ENCODE measurements at regions not wholly inside any gene's neighbourhood (a gene's known extent, or its start where the extent isn't known, plus 50 kb on each side); places are given as distances from the start of the nearest gene placed in this dataset.
A peak's percentile ranks its signal among the peaks of the same experiment; 100 is the strongest.

DNA sequence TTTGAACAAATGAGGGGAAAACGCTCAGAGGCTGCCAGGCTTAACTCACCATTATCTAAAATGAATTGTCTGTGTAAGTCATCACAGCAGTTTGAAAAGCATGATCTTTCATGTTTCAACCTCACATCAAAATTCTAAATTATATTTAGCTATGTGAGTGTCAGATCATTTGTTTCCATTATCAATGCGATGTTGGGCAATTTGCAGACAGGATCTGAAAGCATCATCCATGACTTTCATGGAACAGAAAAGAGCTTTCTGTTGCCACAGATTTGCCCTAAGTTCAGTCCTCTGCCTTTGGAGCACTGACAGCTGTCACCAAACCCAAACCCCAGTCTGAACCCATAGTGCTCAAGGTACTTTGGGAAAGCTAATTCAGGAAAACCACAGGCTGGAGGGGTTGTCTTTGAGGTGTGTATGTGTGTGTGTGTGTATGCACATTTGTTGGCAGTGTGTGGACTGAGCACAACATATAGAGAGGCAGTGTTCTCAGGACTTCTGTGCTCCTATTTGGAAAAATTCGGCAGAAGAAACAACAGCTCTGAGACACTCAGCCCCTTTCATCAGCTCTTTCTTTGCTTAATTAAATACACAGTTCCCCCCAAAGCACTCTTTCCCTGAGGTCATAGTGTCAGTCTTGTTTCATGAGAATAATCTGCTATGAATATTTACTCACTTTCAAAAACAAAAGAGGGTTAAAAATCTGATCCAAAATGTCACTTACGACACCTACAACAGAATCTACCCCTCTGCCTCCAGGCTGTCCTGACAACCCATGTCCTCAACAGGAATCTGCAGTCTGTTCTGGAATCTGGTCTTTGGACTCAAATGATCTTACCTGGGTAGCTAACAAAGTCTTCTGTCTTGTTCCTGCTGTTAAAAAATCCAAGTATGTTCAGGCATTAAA, 188.5 kb upstream of the KLF14 start:
- Histone ChIP-seq H3K27me3 (no peaks in the 10 kb centered on the region), H3K27ac (peak overlapping the region in 3 of 4 donors; percentile 61 to 82 (median 79)), H3K4me1 (peaks cover 0 to 73% (median 8%) of the 10 kb centered on the region in 4 donors), H3K9me3 (no peaks in the 10 kb centered on the region), H3K4me3 (no peak overlapping the region), H3K36me3 (no peaks in the 10 kb centered on the region)
- DNase-seq = no peak
- TF ChIP-seq, protein P1, sequence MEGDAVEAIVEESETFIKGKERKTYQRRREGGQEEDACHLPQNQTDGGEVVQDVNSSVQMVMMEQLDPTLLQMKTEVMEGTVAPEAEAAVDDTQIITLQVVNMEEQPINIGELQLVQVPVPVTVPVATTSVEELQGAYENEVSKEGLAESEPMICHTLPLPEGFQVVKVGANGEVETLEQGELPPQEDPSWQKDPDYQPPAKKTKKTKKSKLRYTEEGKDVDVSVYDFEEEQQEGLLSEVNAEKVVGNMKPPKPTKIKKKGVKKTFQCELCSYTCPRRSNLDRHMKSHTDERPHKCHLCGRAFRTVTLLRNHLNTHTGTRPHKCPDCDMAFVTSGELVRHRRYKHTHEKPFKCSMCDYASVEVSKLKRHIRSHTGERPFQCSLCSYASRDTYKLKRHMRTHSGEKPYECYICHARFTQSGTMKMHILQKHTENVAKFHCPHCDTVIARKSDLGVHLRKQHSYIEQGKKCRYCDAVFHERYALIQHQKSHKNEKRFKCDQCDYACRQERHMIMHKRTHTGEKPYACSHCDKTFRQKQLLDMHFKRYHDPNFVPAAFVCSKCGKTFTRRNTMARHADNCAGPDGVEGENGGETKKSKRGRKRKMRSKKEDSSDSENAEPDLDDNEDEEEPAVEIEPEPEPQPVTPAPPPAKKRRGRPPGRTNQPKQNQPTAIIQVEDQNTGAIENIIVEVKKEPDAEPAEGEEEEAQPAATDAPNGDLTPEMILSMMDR (IDR thresholded peaks at IDR 0.05) = no peak
- no peak for TF ChIP-seq POLR2A (IDR thresholded peaks at IDR 0.05)

DNA sequence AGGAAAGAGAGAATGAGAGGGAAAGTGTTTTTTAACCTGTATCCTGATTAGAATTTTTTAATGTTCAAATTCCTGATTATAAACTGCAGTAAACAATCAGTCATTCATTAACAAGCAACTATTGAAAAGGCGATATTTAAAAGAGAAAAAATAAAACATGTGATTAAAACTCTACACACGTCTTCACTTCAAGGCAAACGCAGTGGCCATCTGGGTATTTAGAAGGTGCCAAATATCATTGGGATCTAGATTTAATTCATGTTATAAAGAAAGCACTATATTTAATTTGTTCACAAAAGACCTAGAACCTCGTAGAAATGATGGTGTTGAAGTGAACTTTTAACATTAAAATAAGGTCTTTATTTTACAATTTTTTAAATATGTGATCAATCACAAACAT, 189.4 kb upstream of the KLF14 start:
- peak overlapping the region in 1 of 4 donors; percentile 82 for H3K27ac ChIP-seq

DNA sequence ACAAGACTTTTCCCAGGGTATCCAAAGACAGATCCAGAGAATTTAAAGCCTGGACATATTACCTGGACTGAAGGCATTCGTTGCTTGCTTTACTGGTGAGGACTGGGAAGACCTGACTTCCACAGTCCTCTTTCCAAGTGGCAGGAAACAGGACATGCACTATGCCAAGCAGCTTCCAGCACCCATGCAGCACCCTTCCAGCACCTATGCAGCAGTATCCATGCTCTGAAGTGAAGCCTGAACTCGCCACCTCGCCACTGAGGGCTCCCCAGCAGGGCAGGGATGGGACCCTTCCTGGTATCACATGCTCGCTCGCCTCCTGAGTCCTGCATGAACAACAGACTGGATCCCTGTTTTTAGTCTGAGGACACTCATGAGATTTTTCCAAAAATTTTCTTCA, 189.9 kb upstream of the KLF14 start:
- DNase-seq = no peak
- Histone ChIP-seq H3K36me3 (no peaks in the 10 kb centered on the region), H3K4me1 (peaks cover 0 to 58% (median 5%) of the 10 kb centered on the region in 4 donors), H3K4me3 (no peak overlapping the region), H3K9me3 (no peaks in the 10 kb centered on the region), H3K27ac (peak overlapping the region in 3 of 4 donors; percentile 4 to 11 (median 5)), H3K27me3 (no peaks in the 10 kb centered on the region)
- TF ChIP-seq, protein P1 (IDR thresholded peaks at IDR 0.05) = no peak
- TF ChIP-seq POLR2A (IDR thresholded peaks at IDR 0.05) = no peak

More for the DNA sequence above, 189.4 kb upstream of the KLF14 start:
- no peak for TF ChIP-seq POLR2A (IDR thresholded peaks at IDR 0.05)
- TF ChIP-seq, protein P1 (IDR thresholded peaks at IDR 0.05) = no peak
- no peaks in the 10 kb centered on the region for H3K36me3 ChIP-seq
- no peaks in the 10 kb centered on the region for H3K9me3 ChIP-seq
- DNase-seq = no peak
- H3K4me1 ChIP-seq = peaks cover 0 to 64% (median 5%) of the 10 kb centered on the region in 4 donors
- no peaks in the 10 kb centered on the region for H3K27me3 ChIP-seq
- no peak overlapping the region for H3K4me3 ChIP-seq

DNA sequence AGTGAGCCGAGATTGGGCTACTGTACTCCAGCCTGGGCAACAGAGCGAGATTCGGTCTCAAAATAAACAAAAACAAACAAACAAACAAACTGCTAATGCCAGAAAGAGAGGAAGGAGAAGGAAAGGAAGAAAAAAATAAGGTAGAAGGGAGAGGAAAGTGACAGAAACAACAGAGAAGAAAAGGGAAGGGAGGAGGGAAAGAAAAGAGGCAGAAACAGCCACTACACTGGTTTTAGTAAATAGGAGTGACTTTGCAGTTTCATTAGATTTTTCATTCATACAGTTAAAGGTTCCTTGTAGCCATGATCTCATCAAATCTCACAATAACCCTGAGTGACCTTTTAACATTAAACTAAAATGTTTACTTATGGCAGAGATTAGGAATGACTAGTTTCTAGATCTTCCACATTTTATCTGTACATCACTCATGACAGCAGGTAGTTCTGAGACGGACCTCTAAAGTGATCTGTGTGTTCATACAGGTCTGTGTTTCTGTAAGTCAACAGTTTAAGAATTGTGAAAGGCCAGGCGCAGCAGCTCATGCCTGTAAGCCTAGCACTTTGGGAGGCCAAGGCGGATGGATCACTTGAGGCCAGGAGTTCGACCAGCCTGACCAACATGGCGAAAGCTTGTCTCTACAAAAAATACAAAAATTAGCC, 191.3 kb upstream of the KLF14 start:
- Histone ChIP-seq H3K36me3 (no peaks in the 10 kb centered on the region), H3K27me3 (no peaks in the 10 kb centered on the region), H3K27ac (peak overlapping the region; percentile 1 to 77 (median 37)), H3K9me3 (no peaks in the 10 kb centered on the region), H3K4me1 (peaks cover 0 to 46% (median 6%) of the 10 kb centered on the region in 4 donors), H3K4me3 (no peak overlapping the region)
- DNase-seq = peak in 1 of 3 donors; percentile 15
- TF ChIP-seq POLR2A (IDR thresholded peaks at IDR 0.05) = no peak
- TF ChIP-seq, protein P1 (IDR thresholded peaks at IDR 0.05) = no peak

DNA sequence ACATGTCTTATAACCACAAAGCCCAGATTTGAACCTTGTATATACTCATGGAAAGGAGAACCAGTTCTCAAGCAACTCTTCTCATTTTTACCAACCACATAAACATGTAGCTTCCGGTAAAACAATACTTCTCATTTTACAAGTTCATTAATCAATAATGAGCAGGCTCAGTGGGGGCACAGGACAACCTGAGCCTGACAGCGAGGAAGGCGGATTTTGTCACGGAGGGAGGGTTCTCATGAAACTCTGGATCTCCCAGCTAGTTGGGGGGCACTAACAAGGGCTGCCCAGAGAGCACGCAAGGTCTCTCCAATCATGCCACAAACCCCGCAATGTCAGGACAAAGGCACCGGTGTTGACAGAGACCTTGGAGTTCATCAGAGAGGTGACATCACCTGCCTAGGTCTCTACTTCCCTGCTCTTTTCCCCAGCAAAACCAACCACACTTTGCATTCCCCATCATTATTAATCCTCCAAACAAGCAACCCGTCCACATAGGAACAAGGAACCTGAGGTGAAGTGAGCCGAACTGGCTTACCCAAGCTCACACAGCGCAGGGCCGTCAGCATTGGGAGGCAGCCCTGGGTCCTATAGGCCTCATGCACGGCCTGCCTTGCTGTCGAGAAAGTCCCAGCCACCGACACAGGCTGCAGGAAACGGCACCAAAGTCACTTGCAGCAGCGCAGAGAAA, 192.1 kb upstream of the KLF14 start:
- no peaks in the 10 kb centered on the region for H3K9me3 ChIP-seq

More for the DNA sequence above, 192.1 kb upstream of the KLF14 start:
- no peaks in the 10 kb centered on the region for H3K27me3 ChIP-seq
- TF ChIP-seq, protein P1 (IDR thresholded peaks at IDR 0.05) = no peak
- TF ChIP-seq POLR2A (IDR thresholded peaks at IDR 0.05) = no peak
- peaks cover 0 to 45% (median 8%) of the 10 kb centered on the region in 4 donors for H3K4me1 ChIP-seq
- H3K36me3 ChIP-seq = no peaks in the 10 kb centered on the region
- no peak overlapping the region for H3K4me3 ChIP-seq
- H3K27ac ChIP-seq = peak overlapping the region in 3 of 4 donors; percentile 56 to 77 (median 56)
- DNase-seq = peak in 2 of 3 donors; percentile 48 to 61

Data from Peyer's patch (tissue), 4 donors.